ENCODE measurements at regions not wholly inside any gene's neighbourhood (a gene's known extent, or its start where the extent isn't known, plus 50 kb on each side); places are given as distances from the start of the nearest gene placed in this dataset.

DNA sequence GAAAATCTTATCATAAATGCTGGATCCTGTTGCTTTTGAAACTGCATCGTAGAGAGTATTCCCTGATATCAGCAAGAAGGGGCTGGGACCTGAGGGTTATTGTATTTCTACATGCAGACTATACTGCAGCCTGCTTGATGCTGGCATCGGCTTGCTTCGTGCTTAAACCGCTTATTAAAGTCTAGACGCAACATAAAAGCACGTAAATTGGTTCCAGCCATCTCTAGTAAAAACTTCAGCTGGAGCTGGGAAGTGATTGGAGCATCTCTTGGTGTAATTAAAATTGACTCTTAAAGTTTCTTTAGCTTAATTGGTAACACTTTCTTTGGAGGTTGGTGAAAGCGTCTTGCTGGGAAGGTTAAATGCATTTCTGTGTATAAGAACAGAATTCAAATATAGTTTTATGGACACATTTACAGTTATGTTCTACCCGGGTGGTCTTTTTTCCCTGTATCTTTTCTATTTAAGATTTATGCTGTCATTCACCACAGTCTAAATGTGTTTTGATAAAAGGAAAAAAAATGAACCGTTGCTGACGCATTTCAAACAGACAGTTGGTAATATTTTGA is 139.0 kb upstream of the JAG1 start:
- Histone ChIP-seq H3K79me2 (ENCODE audit: insufficient read depth, low read length) (no peaks in the 10 kb centered on the region), H2AFZ (ENCODE audit: low read depth, low read length, poor library complexity, severe bottlenecking) (no peak overlapping the region), H3K4me3 (replicated peaks in 1 of 2; ENCODE audit: low read depth in 1 of 2, low read length in 2 of 2) (no peak overlapping the region), H3K9ac (ENCODE audit: low read length) (no peak overlapping the region), H3K36me3 (ENCODE audit: control insufficient read depth in 1 of 2, insufficient read depth in 2 of 2, low read length in 2 of 2) (no peaks in the 10 kb centered on the region), H3K4me1 (ENCODE audit: control insufficient read depth in 1 of 2, insufficient read depth in 2 of 2, low read length in 2 of 2) (no peaks in the 10 kb centered on the region), H3K27me3 (ENCODE audit: insufficient read depth, low read length) (no peaks in the 10 kb centered on the region), H3K9me2 (ENCODE audit: insufficient read depth) (0 out of 2 replicates have a peak, but pooled peaks cover 5% of the 10 kb centered on the region), H4K20me1 (ENCODE audit: insufficient read depth) (no peaks in the 10 kb centered on the region), H3K4me2 (ENCODE audit: low read length) (no peak overlapping the region), H3K27ac (ENCODE audit: low read depth, low read length) (no peak overlapping the region), H3K9me3 (ENCODE audit: control insufficient read depth in 1 of 2, insufficient read depth in 1 of 2, low read depth in 1 of 2, low read length in 2 of 2) (no peaks in the 10 kb centered on the region)
- no TSS peak for BruUV-seq (replicated peaks)
- POLR2A ChIA-PET, result no interaction called here
- intact Hi-C loops (cut with micrococcal nuclease), result no loop called here
- RAD21 ChIA-PET (ENCODE audit: low non-redundant PET in 1 of 2, low total read pairs in 2 of 2, uncharacterized antibody in 2 of 2, unreplicated experiment in 2 of 2), result no interaction called here
- CTCF ChIA-PET, result no interaction called here
- DNase-seq (ENCODE audit: low read depth, low spot score) (no peak), ATAC-seq (no peak)
- no peak for TF ChIP-seq FOSL1 (IDR thresholded peaks at IDR 0.05; ENCODE audit: low read depth)
- no peak for TF ChIP-seq CBX3 (IDR thresholded peaks at IDR 0.05; ENCODE audit: low read depth)
- no peak for TF ChIP-seq TCF7L2 (IDR thresholded peaks at IDR 0.05; ENCODE audit: borderline replicate concordance, extremely low read depth, insufficient read depth, insufficient read length)
- no peak for TF ChIP-seq JUND (IDR thresholded peaks at IDR 0.05)
- no peak for TF ChIP-seq ZNF274 (IDR thresholded peaks at IDR 0.05; ENCODE audit: low read depth, low read length)
- no peak for TF ChIP-seq SIN3A (IDR thresholded peaks at IDR 0.05; ENCODE audit: low read depth)
- no peak for TF ChIP-seq SRF (IDR thresholded peaks at IDR 0.05; ENCODE audit: low read depth)
- no peak for TF ChIP-seq ZFX (IDR thresholded peaks at IDR 0.05)
- TF ChIP-seq ZBTB33 (IDR thresholded peaks at IDR 0.05; ENCODE audit: extremely low read depth, insufficient replicate concordance, low read length), result no peak
- TF ChIP-seq YY1 (IDR thresholded peaks at IDR 0.05; ENCODE audit: extremely low read depth, insufficient replicate concordance, low read depth, low read length), result no peak
- TF ChIP-seq RAD21 (IDR thresholded peaks at IDR 0.05; ENCODE audit: low read depth), result no peak
- no peak for TF ChIP-seq ELF1 (IDR thresholded peaks at IDR 0.05; ENCODE audit: borderline replicate concordance, low read depth)
- no peak for TF ChIP-seq SP1 (IDR thresholded peaks at IDR 0.05; ENCODE audit: low read depth)
